Activated naive CD8-positive, alpha-beta T cell treated with anti-CD3 and anti-CD28 coated beads for 36 hours (primary cell): ENCODE measurements at regions not wholly inside any gene's neighbourhood (a gene's known extent, or its start where the extent isn't known, plus 50 kb on each side); places are given as distances from the start of the nearest gene placed in this dataset.
A peak's percentile ranks its signal among the peaks of the same experiment; 100 is the strongest.

ENCODE experiments used
- DNase-seq: peaks from one replicate; pipeline ENCODE4 v3.0.0; 2021
- H3K27ac Mint-ChIP-seq: one replicate; pipeline ENCODE4 v1.8.0; 2022; ENCODE audit warnings: mild to moderate bottlenecking, moderate library complexity, mixed read lengths
- H3K27me3 Mint-ChIP-seq: one replicate; pipeline ENCODE4 v1.8.0; 2022; ENCODE audit warnings: mild to moderate bottlenecking, mixed read lengths
- H3K36me3 Mint-ChIP-seq: one replicate; pipeline ENCODE4 v1.8.0; 2021; ENCODE audit warnings: mild to moderate bottlenecking, mixed read lengths
- H3K4me1 Mint-ChIP-seq: one replicate; pipeline ENCODE4 v1.8.0; 2021; ENCODE audit warnings: mixed read lengths
- H3K4me3 Mint-ChIP-seq: one replicate; pipeline ENCODE4 v1.8.0; 2022; ENCODE audit warnings: mild to moderate bottlenecking, moderate library complexity, mixed read lengths
- H3K9me3 Mint-ChIP-seq: one replicate; pipeline ENCODE4 v1.8.0; 2022; ENCODE audit warnings: mixed read lengths

- no peaks in the 10 kb centered on the region for H3K9me3 Mint-ChIP-seq
- DNase-seq: no peak
- no peak overlapping the region for H3K27ac Mint-ChIP-seq
- H3K36me3 Mint-ChIP-seq: no peaks in the 10 kb centered on the region
- H3K27me3 Mint-ChIP-seq: peaks cover 16% of the 10 kb centered on the region
- H3K4me1 Mint-ChIP-seq: peaks cover 16% of the 10 kb centered on the region
- no peak overlapping the region for H3K4me3 Mint-ChIP-seq
These were observed 172.7 kb downstream of the RPLP1 start for GRCh38 chr15:69625328-69625727.

DNA sequence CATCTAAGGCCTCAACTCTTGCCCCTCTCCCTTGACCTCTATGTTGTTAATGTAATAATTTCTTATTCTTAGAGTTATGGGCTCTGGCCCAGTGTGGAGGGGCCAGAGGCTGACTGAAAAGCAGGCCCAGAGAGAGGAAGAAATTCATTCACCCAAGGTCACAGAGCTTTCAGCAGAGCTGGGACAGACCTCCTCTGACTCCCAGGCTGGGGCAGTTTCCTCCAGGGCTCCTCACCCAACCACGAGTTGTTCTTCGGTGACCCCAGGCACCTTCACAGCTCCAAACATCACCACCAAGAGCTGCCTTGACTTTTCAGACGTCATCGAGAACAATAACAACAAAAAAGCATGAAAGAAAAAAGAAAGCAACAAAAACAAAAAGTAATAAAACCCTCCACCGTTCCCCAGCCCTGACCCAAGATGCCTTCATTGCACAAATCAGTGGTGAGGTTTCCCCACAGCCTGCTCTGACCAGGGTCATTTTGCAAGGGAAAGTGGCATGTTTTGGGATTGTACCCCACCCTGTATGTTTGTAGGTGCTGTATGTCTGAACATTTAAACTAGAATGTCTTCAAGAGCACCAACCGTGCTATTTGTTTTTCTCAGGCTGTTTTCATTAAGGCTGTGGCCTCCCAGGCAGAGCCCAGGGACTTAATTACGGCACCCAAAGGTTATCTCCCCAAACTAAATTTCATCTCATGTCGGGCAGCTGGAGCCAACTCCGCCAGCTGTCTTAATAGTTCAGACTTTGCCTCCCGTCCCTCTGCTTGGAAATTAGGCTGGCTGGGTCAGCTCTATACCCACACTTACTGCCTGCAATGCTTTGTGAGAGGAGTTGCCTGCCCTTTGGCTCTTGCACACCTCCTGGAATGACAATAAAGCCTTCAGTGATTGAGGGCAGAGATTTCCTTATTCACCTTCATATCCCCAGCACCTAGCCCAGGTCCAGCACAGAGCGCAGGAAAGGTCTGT is 173.8 kb downstream of the RPLP1 start:
- DNase-seq: no peak
- Mint-ChIP-seq H3K4me3 (no peak overlapping the region), H3K27me3 (peaks cover 17% of the 10 kb centered on the region), H3K4me1 (peaks cover 16% of the 10 kb centered on the region), H3K9me3 (no peaks in the 10 kb centered on the region), H3K27ac (no peak overlapping the region), H3K36me3 (no peaks in the 10 kb centered on the region)

GRCh38 chr15:69627548-69628158 is 175.0 kb downstream of the RPLP1 start:
- peaks cover 23% of the 10 kb centered on the region for H3K27me3 Mint-ChIP-seq
- H3K4me3 Mint-ChIP-seq: no peak overlapping the region
- H3K9me3 Mint-ChIP-seq: no peaks in the 10 kb centered on the region
- H3K4me1 Mint-ChIP-seq: peaks cover 16% of the 10 kb centered on the region
- DNase-seq: no peak
- H3K27ac Mint-ChIP-seq: no peak overlapping the region
- no peaks in the 10 kb centered on the region for H3K36me3 Mint-ChIP-seq

GRCh38 chr15:69628256-69629093 is 175.9 kb downstream of the RPLP1 start:
- DNase-seq: no peak
- no peak overlapping the region for H3K27ac Mint-ChIP-seq
- no peaks in the 10 kb centered on the region for H3K9me3 Mint-ChIP-seq
- peaks cover 21% of the 10 kb centered on the region for H3K27me3 Mint-ChIP-seq
- no peak overlapping the region for H3K4me3 Mint-ChIP-seq
- H3K36me3 Mint-ChIP-seq: no peaks in the 10 kb centered on the region
- peaks cover 17% of the 10 kb centered on the region for H3K4me1 Mint-ChIP-seq

GRCh38 chr15:69629631-69630161 is 177.1 kb downstream of the RPLP1 start:
- Mint-ChIP-seq H3K27me3 (peaks cover 15% of the 10 kb centered on the region), H3K9me3 (no peaks in the 10 kb centered on the region), H3K4me3 (no peak overlapping the region), H3K27ac (no peak overlapping the region), H3K4me1 (peaks cover 13% of the 10 kb centered on the region), H3K36me3 (no peaks in the 10 kb centered on the region)
- DNase-seq: peak; percentile 40

GRCh38 chr15:69631005-69631404 is 178.4 kb downstream of the RPLP1 start:
- no peaks in the 10 kb centered on the region for H3K36me3 Mint-ChIP-seq
- H3K4me3 Mint-ChIP-seq: no peak overlapping the region
- peaks cover 13% of the 10 kb centered on the region for H3K4me1 Mint-ChIP-seq
- no peak overlapping the region for H3K27ac Mint-ChIP-seq
- no peaks in the 10 kb centered on the region for H3K9me3 Mint-ChIP-seq
- peaks cover 19% of the 10 kb centered on the region for H3K27me3 Mint-ChIP-seq
- DNase-seq: no peak

DNA sequence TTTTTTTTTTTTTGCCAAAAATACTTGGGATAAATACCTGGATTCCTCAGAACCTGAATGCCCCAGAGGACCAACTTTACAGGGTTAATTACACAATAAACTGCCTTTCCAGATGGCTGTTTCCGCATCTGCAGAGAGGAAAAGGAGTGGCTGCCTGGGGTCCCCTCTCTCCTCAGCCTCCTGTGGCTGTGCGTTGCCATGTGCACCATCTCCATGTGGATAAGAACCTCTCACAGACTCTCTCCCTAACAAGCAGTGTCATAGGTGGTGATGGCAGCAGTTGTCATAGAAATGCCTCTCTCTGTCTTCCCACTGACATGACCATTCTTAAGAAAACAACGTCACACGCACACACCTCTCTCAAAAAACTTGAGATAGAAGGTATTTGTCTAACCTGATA is 179.4 kb downstream of the RPLP1 start:
- Mint-ChIP-seq H3K27ac (no peak overlapping the region), H3K27me3 (peaks cover 23% of the 10 kb centered on the region), H3K9me3 (peaks cover 2% of the 10 kb centered on the region), H3K4me3 (no peak overlapping the region), H3K36me3 (no peaks in the 10 kb centered on the region), H3K4me1 (peaks cover 13% of the 10 kb centered on the region)
- no peak for DNase-seq

DNA sequence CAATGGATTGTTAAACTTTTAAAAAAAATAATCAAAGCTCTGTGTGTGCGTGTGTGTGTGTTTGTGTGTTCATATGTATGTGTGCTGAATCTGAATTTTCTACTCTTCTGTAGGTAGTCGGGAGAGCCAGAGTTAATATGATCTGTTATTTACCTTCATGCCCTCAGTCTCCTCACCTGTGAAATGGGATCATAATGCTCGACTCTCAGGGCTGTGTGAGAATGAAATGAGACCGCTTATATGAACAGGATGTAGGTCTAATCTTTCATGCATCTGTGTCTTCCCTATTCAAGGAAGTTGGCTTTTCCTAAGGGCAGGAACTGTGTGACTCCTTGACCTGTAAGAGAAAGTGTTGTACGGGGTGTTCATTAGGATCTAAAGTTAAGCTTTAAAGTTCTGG is 182.2 kb downstream of the RPLP1 start:
- Mint-ChIP-seq H3K36me3 (no peaks in the 10 kb centered on the region), H3K4me1 (peaks cover 7% of the 10 kb centered on the region), H3K4me3 (no peak overlapping the region), H3K27me3 (peaks cover 19% of the 10 kb centered on the region), H3K9me3 (peaks cover 2% of the 10 kb centered on the region), H3K27ac (no peak overlapping the region)
- no peak for DNase-seq

DNA sequence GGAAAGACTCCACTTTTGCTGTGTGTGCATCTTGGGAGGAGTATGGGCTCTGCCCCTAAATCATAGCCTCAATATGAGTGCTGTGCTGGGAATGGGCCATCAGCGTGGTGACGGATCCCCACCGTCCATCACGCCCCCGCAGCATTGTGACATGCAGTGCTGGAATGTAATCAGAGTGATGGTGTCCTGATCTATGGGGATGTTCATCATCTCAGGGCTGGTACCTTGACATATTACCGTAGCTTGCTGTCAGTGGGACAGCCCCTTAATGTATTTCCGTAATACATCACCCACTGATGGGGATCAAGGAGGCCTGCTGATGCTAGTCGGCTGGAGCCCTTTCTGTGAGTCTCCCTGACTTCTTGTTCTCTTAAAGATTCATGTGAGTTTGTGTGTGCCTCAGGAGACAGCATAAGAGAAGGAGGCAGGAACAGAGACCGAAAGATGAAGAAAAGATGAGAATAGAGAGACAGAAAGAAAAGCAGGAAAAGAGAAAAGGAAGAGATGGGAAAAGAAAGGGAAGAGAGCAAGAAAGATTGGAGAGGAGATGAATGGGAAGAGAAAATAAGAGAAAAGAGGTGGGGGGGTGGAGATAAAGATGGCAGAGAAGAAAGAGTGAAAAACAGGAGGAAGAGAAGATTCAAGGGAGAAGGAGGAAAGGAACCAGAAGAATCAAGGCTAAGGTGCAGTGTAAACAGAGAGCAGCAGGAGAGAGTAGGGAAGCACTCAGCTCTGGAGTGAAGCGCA is 183.7 kb downstream of the RPLP1 start:
- Mint-ChIP-seq H3K4me3 (no peak overlapping the region), H3K36me3 (no peaks in the 10 kb centered on the region), H3K27ac (no peak overlapping the region), H3K4me1 (peaks cover 2% of the 10 kb centered on the region), H3K9me3 (peaks cover 13% of the 10 kb centered on the region), H3K27me3 (peaks cover 18% of the 10 kb centered on the region)
- DNase-seq: no peak

- Mint-ChIP-seq H3K4me3 (no peak overlapping the region), H3K9me3 (peaks cover 20% of the 10 kb centered on the region), H3K36me3 (no peaks in the 10 kb centered on the region), H3K27ac (no peak overlapping the region), H3K4me1 (peaks cover 2% of the 10 kb centered on the region), H3K27me3 (peaks cover 11% of the 10 kb centered on the region)
- no peak for DNase-seq
These were observed 185.2 kb downstream of the RPLP1 start for GRCh38 chr15:69637818-69638217.

DNA sequence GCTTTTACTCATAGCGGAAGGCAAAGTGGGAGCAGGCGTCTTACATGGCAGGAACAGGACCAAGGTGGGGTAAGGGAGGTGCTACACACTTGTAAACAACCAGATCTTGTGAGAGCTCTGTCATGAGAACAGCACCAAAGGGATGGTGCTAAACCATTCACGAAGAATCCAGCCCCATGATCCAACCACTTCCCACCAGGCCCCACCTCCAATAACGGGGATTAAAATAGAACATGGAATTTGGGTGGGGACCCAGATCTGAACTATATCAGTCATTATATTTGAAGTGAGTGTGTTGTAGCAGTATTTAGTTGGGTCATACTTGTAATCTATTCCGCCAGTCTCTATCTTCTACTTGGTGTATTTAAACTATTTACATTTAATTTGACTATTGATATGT is 190.9 kb downstream of the RPLP1 start:
- H3K9me3 Mint-ChIP-seq: peaks cover 18% of the 10 kb centered on the region
- H3K27me3 Mint-ChIP-seq: no peaks in the 10 kb centered on the region
- H3K4me1 Mint-ChIP-seq: peaks cover 1% of the 10 kb centered on the region
- no peak overlapping the region for H3K27ac Mint-ChIP-seq
- no peaks in the 10 kb centered on the region for H3K36me3 Mint-ChIP-seq
- no peak overlapping the region for H3K4me3 Mint-ChIP-seq
- no peak for DNase-seq

GRCh38 chr15:69643971-69644370 is 191.4 kb downstream of the RPLP1 start:
- no peak overlapping the region for H3K4me3 Mint-ChIP-seq
- peaks cover 5% of the 10 kb centered on the region for H3K4me1 Mint-ChIP-seq
- no peak overlapping the region for H3K27ac Mint-ChIP-seq
- DNase-seq: no peak
- no peaks in the 10 kb centered on the region for H3K36me3 Mint-ChIP-seq
- H3K9me3 Mint-ChIP-seq: peaks cover 18% of the 10 kb centered on the region
- no peaks in the 10 kb centered on the region for H3K27me3 Mint-ChIP-seq

- Mint-ChIP-seq H3K4me3 (no peak overlapping the region), H3K9me3 (peaks cover 18% of the 10 kb centered on the region), H3K36me3 (no peaks in the 10 kb centered on the region), H3K27ac (no peak overlapping the region), H3K4me1 (peaks cover 5% of the 10 kb centered on the region), H3K27me3 (no peaks in the 10 kb centered on the region)
- DNase-seq: no peak
These were observed 192.3 kb downstream of the RPLP1 start for GRCh38 chr15:69644876-69645275.

- DNase-seq: no peak
- peaks cover 7% of the 10 kb centered on the region for H3K27me3 Mint-ChIP-seq
These were observed 194.5 kb downstream of the RPLP1 start for GRCh38 chr15:69647142-69647513.

More at GRCh38 chr15:69647142-69647513, 194.5 kb downstream of the RPLP1 start:
- Mint-ChIP-seq H3K27ac (no peak overlapping the region), H3K9me3 (no peaks in the 10 kb centered on the region), H3K4me3 (no peak overlapping the region), H3K36me3 (no peaks in the 10 kb centered on the region), H3K4me1 (peaks cover 7% of the 10 kb centered on the region)
